ENCODE measurements at regions not wholly inside any gene's neighbourhood (a gene's known extent, or its start where the extent isn't known, plus 50 kb on each side); places are given as distances from the start of the nearest gene placed in this dataset.

DNA sequence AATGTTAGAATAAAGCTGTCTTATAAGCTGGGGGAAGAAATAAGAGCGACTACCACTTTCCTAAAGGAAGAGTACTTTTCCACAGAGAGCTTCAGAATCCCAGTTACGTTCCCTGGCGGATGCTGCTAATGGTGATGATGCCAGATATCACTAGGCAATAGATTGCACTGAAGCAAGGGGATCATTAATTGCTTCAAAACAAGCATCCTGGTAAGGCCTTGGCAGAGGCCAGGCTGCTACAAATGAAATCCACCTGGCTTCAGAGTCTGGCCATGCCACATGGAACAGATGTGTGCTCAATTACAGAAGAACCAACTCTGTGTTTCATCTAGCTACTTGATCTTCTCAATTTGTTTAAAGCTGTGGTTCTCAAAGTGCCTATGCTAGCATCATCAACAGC is 129.2 kb upstream of the IL12A start:
- TF ChIP-seq, protein P1, sequence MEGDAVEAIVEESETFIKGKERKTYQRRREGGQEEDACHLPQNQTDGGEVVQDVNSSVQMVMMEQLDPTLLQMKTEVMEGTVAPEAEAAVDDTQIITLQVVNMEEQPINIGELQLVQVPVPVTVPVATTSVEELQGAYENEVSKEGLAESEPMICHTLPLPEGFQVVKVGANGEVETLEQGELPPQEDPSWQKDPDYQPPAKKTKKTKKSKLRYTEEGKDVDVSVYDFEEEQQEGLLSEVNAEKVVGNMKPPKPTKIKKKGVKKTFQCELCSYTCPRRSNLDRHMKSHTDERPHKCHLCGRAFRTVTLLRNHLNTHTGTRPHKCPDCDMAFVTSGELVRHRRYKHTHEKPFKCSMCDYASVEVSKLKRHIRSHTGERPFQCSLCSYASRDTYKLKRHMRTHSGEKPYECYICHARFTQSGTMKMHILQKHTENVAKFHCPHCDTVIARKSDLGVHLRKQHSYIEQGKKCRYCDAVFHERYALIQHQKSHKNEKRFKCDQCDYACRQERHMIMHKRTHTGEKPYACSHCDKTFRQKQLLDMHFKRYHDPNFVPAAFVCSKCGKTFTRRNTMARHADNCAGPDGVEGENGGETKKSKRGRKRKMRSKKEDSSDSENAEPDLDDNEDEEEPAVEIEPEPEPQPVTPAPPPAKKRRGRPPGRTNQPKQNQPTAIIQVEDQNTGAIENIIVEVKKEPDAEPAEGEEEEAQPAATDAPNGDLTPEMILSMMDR (IDR thresholded peaks at IDR 0.05), result no peak
- TF ChIP-seq POLR2A (IDR thresholded peaks at IDR 0.05), result no peak
